PC-9 (cell line): ENCODE measurements at regions not wholly inside any gene's neighbourhood (a gene's known extent, or its start where the extent isn't known, plus 50 kb on each side); places are given as distances from the start of the nearest gene placed in this dataset.

Experiments used
- CTCF ChIP-seq: fragments of 200-600 bp; sonication (generic); conservative IDR thresholded peaks from 2 replicates; pipeline ENCODE4 v1.6.1; 2017; ENCODE audit warnings: mixed run types, antibody characterized with exemption, mild to moderate bottlenecking, moderate library complexity
- EZH2 ChIP-seq: fragments of 200-600 bp; sonication (generic); IDR thresholded peaks from 2 replicates; pipeline ENCODE4 v1.8.0; 2017; ENCODE audit warnings: antibody characterized with exemption, low read depth

- TF ChIP-seq CTCF: no peak
- TF ChIP-seq EZH2: no peak
These were observed 381.0 kb downstream of the ENC1 start for GRCh38 chr5:74259572-74259971.
